SK-N-MC (cell line): ENCODE measurements at regions not wholly inside any gene's neighbourhood (a gene's known extent, or its start where the extent isn't known, plus 50 kb on each side); places are given as distances from the start of the nearest gene placed in this dataset.

Experiments
- EZH2 ChIP-seq: fragments of 200-600 bp; sonication (generic); IDR thresholded peaks from one replicate; pipeline ENCODE4 v1.6.1; 2017; ENCODE audit warnings: antibody characterized with exemption
- POLR2AphosphoS5 ChIP-seq: IDR thresholded peaks from 2 replicates; pipeline ENCODE4 v1.6.1; 2012; ENCODE audit warnings: mild to moderate bottlenecking, low read depth, low read length, borderline replicate concordance

- TF ChIP-seq EZH2 (no peak), POLR2AphosphoS5 (no peak)
These were observed 64.2 kb upstream of the ADRA2C start for GRCh38 chr4:3701736-3702560.
